Retinal pigment epithelial cell (primary cell): ENCODE measurements at regions not wholly inside any gene's neighbourhood (a gene's known extent, or its start where the extent isn't known, plus 50 kb on each side); places are given as distances from the start of the nearest gene placed in this dataset.
"Not testable (repeated sequence)": the region's sequence is repeated elsewhere in the genome, so short reads cannot be mapped to it uniquely, and the experiment has no call there.

ENCODE experiments used
- DNase-seq: peaks from one replicate; pipeline ENCODE4 v3.0.0-alpha.2; 2010; ENCODE audit warnings: low read depth
- H3K4me3 ChIP-seq: 2 replicates; pipeline ENCODE4 v1.5.1; 2011; ENCODE audit warnings: mild to moderate bottlenecking, low read length, control low read depth, moderate library complexity
- CTCF ChIP-seq: conservative IDR thresholded peaks from 2 replicates; pipeline ENCODE4 v1.5.1; 2011; ENCODE audit warnings: low read depth, low read length, control low read depth, inconsistent platforms

- DNase-seq = no peak
- H3K4me3 ChIP-seq = no peak overlapping the region
- no peak for TF ChIP-seq CTCF
Measured at GRCh38 chr6:156587071-156587470, 190.1 kb upstream of the ARID1B start.

GRCh38 chr6:156585859-156586258, 191.3 kb upstream of the ARID1B start:
- no peak for DNase-seq
- H3K4me3 ChIP-seq = no peak overlapping the region
- TF ChIP-seq CTCF = no peak

GRCh38 chr6:156584121-156584520, 193.1 kb upstream of the ARID1B start:
- not testable (repeated sequence) for H3K4me3 ChIP-seq, DNase-seq

- TF ChIP-seq CTCF = no peak
- H3K4me3 ChIP-seq = no peak overlapping the region
- no peak for DNase-seq
Measured at GRCh38 chr6:156583083-156583482, 194.1 kb upstream of the ARID1B start.

- DNase-seq = no peak
- no peak for TF ChIP-seq CTCF
- H3K4me3 ChIP-seq = no peak overlapping the region
Measured at GRCh38 chr6:156582509-156582992, 194.6 kb upstream of the ARID1B start.

GRCh38 chr6:156579564-156579963, 197.6 kb upstream of the ARID1B start:
- DNase-seq = no peak
- H3K4me3 ChIP-seq = no peak overlapping the region
- no peak for TF ChIP-seq CTCF

GRCh38 chr6:156577749-156578148, 199.4 kb upstream of the ARID1B start:
- H3K4me3 ChIP-seq = no peak overlapping the region
- no peak for DNase-seq
- no peak for TF ChIP-seq CTCF

GRCh38 chr6:156575361-156575760, 201.8 kb upstream of the ARID1B start:
- no peak overlapping the region for H3K4me3 ChIP-seq
- no peak for DNase-seq
- no peak for TF ChIP-seq CTCF
